HCT116 (cell line): ENCODE measurements at regions not wholly inside any gene's neighbourhood (a gene's known extent, or its start where the extent isn't known, plus 50 kb on each side); places are given as distances from the start of the nearest gene placed in this dataset.

ENCODE experiments used
- CEBPB ChIP-seq: IDR thresholded peaks from 2 replicates; pipeline ENCODE4 v1.6.1; 2012; ENCODE audit warnings: low read depth
- EGR1 ChIP-seq: IDR thresholded peaks from 2 replicates; pipeline ENCODE4 v1.6.1; 2012; ENCODE audit warnings: low read depth
- EZH2 ChIP-seq: fragments of 200-600 bp; sonication (generic); IDR thresholded peaks from 2 replicates; pipeline ENCODE4 v1.6.1; 2017; ENCODE audit warnings: antibody characterized with exemption, mixed run types
- POLR2A ChIP-seq: IDR thresholded peaks from 2 replicates; pipeline ENCODE4 v1.7.0; 2011; ENCODE audit warnings: borderline replicate concordance; ENCODE audit not compliant: insufficient read depth, insufficient read length; ENCODE audit errors: extremely low read depth
- RAD21 ChIP-seq: IDR thresholded peaks from 2 replicates; pipeline ENCODE4 v1.6.1; 2012; ENCODE audit warnings: low read depth, mild to moderate bottlenecking
- ZNF274 ChIP-seq: fragments of 200-500 bp; sonication (Bioruptor generic); IDR thresholded peaks from 2 replicates; pipeline ENCODE4 v1.6.1; 2014; ENCODE audit warnings: mild to moderate bottlenecking, low read depth, low read length, inconsistent platforms
- TF ChIP-seq, protein P1 (sequence below): IDR thresholded peaks from 2 replicates; pipeline ENCODE4 v1.6.1; 2012
- TF ChIP-seq, protein P2 (sequence below), 3 experiments: fragments of 200-600 bp in 1 of 3; sonication (generic) in 1 of 3; IDR thresholded peaks in 2 of 3; conservative IDR thresholded peaks in 1 of 3; 2 replicates each; pipeline ENCODE4 v1.5.1; 2012 to 2017; ENCODE audit warnings: low read depth in 2 of 3, low read length in 2 of 3, antibody characterized with exemption in 1 of 3, borderline replicate concordance in 1 of 3, control low read depth in 1 of 3, mild to moderate bottlenecking in 1 of 3, mixed read lengths in 1 of 3, mixed run types in 1 of 3, moderate library complexity in 1 of 3; ENCODE audit not compliant: insufficient read depth in 1 of 3

DNA sequence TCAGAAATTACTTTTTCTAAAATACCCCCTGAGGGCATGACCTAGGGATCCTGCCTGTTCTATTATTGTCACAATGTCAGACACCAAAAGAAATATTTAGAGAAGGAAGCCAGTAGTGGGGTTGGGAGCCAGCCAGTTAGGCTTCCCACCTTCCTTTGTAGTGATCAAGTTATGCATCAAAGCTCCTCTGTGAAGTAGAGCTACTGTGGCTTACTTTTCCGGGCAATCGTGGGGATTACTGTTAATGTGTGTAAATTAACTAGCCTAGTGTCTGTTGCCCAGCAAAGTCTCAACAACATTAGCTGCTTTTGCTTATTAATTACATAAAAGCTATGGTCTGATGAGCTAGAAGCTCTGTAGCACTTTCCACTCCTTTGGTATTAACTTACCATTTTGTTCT lies 109.0 kb upstream of the PCAT7 start:
- TF ChIP-seq EGR1 (no peak), POLR2A (no peak), CEBPB (no peak), RAD21 (no peak), ZNF274 (no peak), EZH2 (no peak)
- TF ChIP-seq, protein P1, sequence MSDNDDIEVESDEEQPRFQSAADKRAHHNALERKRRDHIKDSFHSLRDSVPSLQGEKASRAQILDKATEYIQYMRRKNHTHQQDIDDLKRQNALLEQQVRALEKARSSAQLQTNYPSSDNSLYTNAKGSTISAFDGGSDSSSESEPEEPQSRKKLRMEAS, result no peak
- TF ChIP-seq, protein P2, sequence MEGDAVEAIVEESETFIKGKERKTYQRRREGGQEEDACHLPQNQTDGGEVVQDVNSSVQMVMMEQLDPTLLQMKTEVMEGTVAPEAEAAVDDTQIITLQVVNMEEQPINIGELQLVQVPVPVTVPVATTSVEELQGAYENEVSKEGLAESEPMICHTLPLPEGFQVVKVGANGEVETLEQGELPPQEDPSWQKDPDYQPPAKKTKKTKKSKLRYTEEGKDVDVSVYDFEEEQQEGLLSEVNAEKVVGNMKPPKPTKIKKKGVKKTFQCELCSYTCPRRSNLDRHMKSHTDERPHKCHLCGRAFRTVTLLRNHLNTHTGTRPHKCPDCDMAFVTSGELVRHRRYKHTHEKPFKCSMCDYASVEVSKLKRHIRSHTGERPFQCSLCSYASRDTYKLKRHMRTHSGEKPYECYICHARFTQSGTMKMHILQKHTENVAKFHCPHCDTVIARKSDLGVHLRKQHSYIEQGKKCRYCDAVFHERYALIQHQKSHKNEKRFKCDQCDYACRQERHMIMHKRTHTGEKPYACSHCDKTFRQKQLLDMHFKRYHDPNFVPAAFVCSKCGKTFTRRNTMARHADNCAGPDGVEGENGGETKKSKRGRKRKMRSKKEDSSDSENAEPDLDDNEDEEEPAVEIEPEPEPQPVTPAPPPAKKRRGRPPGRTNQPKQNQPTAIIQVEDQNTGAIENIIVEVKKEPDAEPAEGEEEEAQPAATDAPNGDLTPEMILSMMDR (IDR thresholded peaks at IDR 0.05 in 2 of 3, conservative IDR thresholded peaks at IDR 0.05 in 1 of 3; ENCODE audit: borderline replicate concordance in 1 of 3, insufficient read depth in 1 of 3, low read depth in 2 of 3, low read length in 2 of 3), result no peak
